Type B pancreatic cell (in vitro differentiated cells): ENCODE measurements at regions not wholly inside any gene's neighbourhood (a gene's known extent, or its start where the extent isn't known, plus 50 kb on each side); places are given as distances from the start of the nearest gene placed in this dataset.
A peak's percentile ranks its signal among the peaks of the same experiment; 100 is the strongest.

Experiments
- DNase-seq: peaks from one replicate; pipeline ENCODE4 v3.0.0; 2021; ENCODE audit warnings: mixed read lengths; ENCODE audit not compliant: unreplicated experiment; ENCODE audit errors: extremely low spot score
- H3K27ac Mint-ChIP-seq: 2 replicates; pipeline ENCODE4 v1.8.0; 2021; ENCODE audit warnings: mild to moderate bottlenecking, mixed read lengths
- H3K27me3 Mint-ChIP-seq: 2 replicates; pipeline ENCODE4 v1.8.0; 2021; ENCODE audit warnings: mixed read lengths
- H3K36me3 Mint-ChIP-seq: 2 replicates; pipeline ENCODE4 v1.8.0; 2021; ENCODE audit warnings: mixed read lengths
- H3K4me1 Mint-ChIP-seq: one replicate; pipeline ENCODE4 v1.8.0; 2021; ENCODE audit warnings: mixed read lengths; ENCODE audit not compliant: unreplicated experiment
- H3K4me3 Mint-ChIP-seq: 2 replicates; pipeline ENCODE4 v1.8.0; 2021; ENCODE audit warnings: mild to moderate bottlenecking, mixed read lengths
- H3K9me3 Mint-ChIP-seq: 2 replicates; pipeline ENCODE4 v1.8.0; 2021; ENCODE audit warnings: mixed read lengths
- TF ChIP-seq, protein P1 (sequence below): fragments of 200-600 bp; sonication (generic); conservative IDR thresholded peaks from 2 replicates; pipeline ENCODE4 v1.5.0; 2021; ENCODE audit warnings: antibody characterized with exemption, mild to moderate bottlenecking

DNA sequence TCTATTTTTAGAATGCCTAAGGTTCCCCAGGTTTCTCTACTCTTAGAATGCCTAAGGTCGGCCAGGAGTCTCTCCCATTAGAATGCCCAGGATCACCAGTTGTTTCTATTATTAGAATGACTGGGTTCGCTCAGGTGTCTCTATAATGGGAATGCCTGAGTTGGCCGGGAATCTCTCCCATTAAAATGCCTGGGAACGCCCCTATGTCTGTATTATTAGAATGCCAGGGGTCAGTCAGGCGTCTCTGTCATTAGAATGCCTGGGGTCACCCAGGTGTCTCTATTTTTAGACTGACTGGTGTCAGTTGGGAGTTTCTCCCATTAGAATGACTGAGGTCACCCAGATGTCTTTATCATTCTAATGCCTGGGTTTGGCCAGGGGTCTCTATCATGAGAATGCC lies 2252.5 kb downstream of the TP53TG3F start:
- Mint-ChIP-seq H3K27ac (no peak overlapping the region), H3K9me3 (peaks cover 23% of the 10 kb centered on the region), H3K36me3 (no peaks in the 10 kb centered on the region), H3K27me3 (no peaks in the 10 kb centered on the region), H3K4me1 (no peaks in the 10 kb centered on the region), H3K4me3 (no peak overlapping the region)
- TF ChIP-seq, protein P1, sequence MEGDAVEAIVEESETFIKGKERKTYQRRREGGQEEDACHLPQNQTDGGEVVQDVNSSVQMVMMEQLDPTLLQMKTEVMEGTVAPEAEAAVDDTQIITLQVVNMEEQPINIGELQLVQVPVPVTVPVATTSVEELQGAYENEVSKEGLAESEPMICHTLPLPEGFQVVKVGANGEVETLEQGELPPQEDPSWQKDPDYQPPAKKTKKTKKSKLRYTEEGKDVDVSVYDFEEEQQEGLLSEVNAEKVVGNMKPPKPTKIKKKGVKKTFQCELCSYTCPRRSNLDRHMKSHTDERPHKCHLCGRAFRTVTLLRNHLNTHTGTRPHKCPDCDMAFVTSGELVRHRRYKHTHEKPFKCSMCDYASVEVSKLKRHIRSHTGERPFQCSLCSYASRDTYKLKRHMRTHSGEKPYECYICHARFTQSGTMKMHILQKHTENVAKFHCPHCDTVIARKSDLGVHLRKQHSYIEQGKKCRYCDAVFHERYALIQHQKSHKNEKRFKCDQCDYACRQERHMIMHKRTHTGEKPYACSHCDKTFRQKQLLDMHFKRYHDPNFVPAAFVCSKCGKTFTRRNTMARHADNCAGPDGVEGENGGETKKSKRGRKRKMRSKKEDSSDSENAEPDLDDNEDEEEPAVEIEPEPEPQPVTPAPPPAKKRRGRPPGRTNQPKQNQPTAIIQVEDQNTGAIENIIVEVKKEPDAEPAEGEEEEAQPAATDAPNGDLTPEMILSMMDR: no peak
- peak; percentile 11 for DNase-seq

DNA sequence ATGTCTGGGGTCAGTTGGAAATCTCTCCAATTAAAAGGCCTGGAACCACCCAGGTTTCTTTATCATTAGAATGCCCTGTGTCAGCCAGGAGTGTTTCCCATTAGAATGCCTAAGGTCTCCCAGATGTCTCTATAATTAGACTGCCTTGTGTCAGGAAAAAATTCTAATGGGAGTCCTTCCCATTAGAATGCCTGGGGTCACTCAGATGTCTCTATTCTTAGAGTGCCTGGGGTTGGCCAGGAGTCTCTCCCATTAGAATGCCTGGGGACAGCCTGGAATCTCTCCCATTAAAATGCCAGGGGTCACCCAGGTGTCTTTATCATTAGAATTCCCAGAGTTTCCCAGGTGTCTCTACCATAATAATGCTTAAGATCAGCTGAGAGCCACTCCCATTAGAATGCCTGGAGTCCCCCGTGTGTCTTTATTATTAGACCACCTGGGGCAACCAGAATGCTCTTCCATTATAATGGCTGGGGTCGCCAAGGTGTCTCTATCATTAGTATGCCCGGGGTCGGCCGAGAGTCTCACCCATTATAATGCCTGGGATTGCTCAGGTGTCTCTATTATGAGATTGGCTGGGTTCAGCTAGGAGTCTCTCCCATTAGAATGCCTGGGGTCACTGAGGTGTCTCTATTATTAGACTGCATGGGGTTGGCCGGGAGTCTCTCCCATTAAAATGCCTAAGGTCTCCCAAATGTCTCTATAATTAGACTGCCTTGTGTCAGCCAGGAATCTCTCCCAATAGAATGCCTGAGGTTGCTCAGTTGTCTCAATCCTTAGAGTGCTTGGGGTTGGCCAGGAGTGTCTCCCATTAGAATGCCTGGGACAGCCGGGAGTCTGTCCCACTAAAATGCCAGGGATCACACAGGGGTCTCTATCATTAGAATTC lies 2254.6 kb downstream of the TP53TG3F start:
- Mint-ChIP-seq H3K27me3 (no peaks in the 10 kb centered on the region), H3K9me3 (peaks cover 23% of the 10 kb centered on the region), H3K4me1 (no peaks in the 10 kb centered on the region), H3K4me3 (no peak overlapping the region), H3K36me3 (no peaks in the 10 kb centered on the region), H3K27ac (no peak overlapping the region)
- TF ChIP-seq, protein P1: no peak
- no peak for DNase-seq

DNA sequence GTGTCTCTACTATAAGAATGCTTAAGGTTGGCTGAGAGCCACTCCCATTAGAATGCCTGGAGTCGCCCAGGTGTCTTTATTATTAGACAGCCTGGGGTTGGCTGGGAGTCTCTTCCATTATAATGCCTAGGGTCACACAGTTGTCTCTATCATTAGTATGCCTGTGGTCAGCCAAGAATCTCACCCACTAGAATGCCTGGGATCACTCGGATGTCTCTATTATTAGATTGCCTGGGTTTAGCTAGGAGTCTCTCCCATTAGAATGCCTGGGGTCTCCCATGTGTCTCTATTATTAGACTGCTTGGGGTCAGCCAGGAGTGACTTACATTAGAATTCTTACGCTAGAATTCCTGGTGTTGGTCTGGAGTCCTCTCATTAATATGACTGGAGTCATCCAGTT lies 2255.3 kb downstream of the TP53TG3F start:
- DNase-seq: no peak
- no peaks in the 10 kb centered on the region for H3K27me3 Mint-ChIP-seq
- no peak overlapping the region for H3K4me3 Mint-ChIP-seq
- peaks cover 23% of the 10 kb centered on the region for H3K9me3 Mint-ChIP-seq
- no peaks in the 10 kb centered on the region for H3K36me3 Mint-ChIP-seq
- H3K27ac Mint-ChIP-seq: no peak overlapping the region
- no peaks in the 10 kb centered on the region for H3K4me1 Mint-ChIP-seq
- TF ChIP-seq, protein P1: no peak

DNA sequence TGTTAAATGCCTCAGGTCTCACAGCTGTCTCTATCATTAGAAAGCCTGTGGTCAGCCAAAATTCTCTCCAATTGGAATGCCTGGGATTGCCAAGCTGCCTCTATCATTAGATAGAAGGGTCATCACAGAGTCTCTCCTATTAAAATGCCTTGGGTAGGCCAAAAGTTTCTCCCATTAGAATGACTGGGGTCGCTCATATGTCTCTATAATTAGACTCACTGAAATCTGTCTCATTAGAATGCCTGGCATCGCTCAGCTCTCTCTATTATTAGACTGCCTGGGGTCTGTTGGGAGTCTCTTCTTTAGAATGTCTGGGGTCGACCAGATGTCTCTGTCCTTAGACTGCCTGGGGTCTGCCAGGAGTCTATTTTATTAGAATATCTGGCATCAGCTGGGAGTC lies 2265.1 kb downstream of the TP53TG3F start:
- Mint-ChIP-seq H3K27ac (no peak overlapping the region), H3K4me3 (no peak overlapping the region), H3K4me1 (no peaks in the 10 kb centered on the region), H3K36me3 (no peaks in the 10 kb centered on the region), H3K27me3 (no peaks in the 10 kb centered on the region), H3K9me3 (peaks cover 24% of the 10 kb centered on the region)
- TF ChIP-seq, protein P1: no peak
- DNase-seq: no peak

DNA sequence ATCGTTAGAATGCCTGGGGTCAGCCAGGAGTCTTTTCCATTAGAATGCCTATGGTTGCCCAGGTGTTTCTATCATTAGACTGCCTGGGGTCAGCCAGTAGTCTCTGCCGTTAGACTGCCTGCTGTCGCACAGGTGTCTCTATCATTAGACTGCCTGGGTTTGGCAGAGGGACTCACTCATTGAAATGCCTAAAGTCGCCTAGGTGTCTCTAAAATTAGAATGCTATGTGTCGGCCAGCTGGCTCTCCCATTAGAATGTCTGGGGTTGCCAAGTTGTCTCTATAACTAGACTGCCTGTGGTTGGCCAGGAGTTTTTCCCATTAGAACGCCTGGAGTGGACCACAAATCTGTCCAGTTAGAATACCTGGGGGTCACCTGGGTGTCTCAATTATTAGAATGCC lies 2266.5 kb downstream of the TP53TG3F start:
- no peak overlapping the region for H3K4me3 Mint-ChIP-seq
- no peak for DNase-seq
- H3K9me3 Mint-ChIP-seq: peaks cover 34% of the 10 kb centered on the region
- TF ChIP-seq, protein P1: no peak
- no peaks in the 10 kb centered on the region for H3K4me1 Mint-ChIP-seq
- no peaks in the 10 kb centered on the region for H3K36me3 Mint-ChIP-seq
- no peaks in the 10 kb centered on the region for H3K27me3 Mint-ChIP-seq
- no peak overlapping the region for H3K27ac Mint-ChIP-seq
